ENCODE measurements at regions not wholly inside any gene's neighbourhood (a gene's known extent, or its start where the extent isn't known, plus 50 kb on each side); places are given as distances from the start of the nearest gene placed in this dataset.

DNA sequence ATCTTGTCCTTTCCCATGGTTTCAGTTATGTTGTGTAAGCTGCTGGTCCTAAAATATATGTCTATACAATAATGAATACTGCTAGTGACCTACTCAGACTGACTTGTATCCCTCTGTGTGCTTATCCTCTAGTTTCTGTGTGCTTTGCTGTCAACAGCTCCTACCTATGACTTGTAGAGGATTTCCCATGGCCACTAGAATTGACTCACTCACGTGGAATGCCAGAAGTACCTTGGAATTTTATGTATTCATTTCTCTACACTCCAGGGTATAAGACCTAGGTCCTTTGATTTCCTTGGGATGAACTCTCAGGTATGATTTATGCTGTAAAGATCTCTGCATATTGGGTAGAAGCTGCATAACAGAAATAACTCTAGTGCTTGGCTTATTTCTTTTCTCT, 279.9 kb upstream of the SLIT2 start:
- H3K27me3 ChIP-seq (ENCODE audit: control insufficient read depth in 1 of 2, insufficient read depth in 2 of 2, low read length in 2 of 2) = no peaks in the 10 kb centered on the region
- no peak overlapping the region for H3K9ac ChIP-seq (ENCODE audit: low read length)
- no peak overlapping the region for H3K27ac ChIP-seq (ENCODE audit: low read depth, low read length)
- no peak overlapping the region for H3K4me3 ChIP-seq (ENCODE audit: low read depth in 1 of 2, low read length in 2 of 2)
- no peaks in the 10 kb centered on the region for H3K36me3 ChIP-seq (ENCODE audit: insufficient read depth, low read length)
- no peaks in the 10 kb centered on the region for H3K4me1 ChIP-seq (ENCODE audit: insufficient read depth, low read length)
- H3K9me3 ChIP-seq (ENCODE audit: low read length) = no peaks in the 10 kb centered on the region

DNA sequence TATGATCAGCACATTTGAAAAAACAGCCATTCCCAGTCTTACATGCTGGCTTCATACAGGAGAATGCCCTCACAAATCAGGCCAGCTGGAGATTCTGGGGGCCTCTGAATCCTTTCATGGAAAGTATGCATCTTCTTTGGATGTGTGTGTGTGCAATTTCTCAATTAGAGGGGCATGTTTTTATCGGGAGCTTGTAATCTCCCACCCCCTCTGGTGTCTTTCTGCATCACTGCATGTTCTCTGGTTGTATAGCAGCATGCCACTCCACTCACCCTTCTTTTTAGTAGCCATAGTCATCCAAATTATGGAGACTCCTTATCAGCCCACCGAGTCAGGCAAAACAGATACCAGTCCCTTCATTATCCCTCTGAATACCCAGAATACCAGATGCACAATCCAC, 282.2 kb upstream of the SLIT2 start:
- no peaks in the 10 kb centered on the region for H3K27me3 ChIP-seq (ENCODE audit: control insufficient read depth in 1 of 2, insufficient read depth in 2 of 2, low read length in 2 of 2)
- H3K27ac ChIP-seq (ENCODE audit: low read depth, low read length) = no peak overlapping the region
- no peak overlapping the region for H3K9ac ChIP-seq (ENCODE audit: low read length)
- no peaks in the 10 kb centered on the region for H3K9me3 ChIP-seq (ENCODE audit: low read length)
- H3K4me3 ChIP-seq (ENCODE audit: low read depth in 1 of 2, low read length in 2 of 2) = no peak overlapping the region
- H3K36me3 ChIP-seq (ENCODE audit: insufficient read depth, low read length) = no peaks in the 10 kb centered on the region
- H3K4me1 ChIP-seq (ENCODE audit: insufficient read depth, low read length) = no peaks in the 10 kb centered on the region

DNA sequence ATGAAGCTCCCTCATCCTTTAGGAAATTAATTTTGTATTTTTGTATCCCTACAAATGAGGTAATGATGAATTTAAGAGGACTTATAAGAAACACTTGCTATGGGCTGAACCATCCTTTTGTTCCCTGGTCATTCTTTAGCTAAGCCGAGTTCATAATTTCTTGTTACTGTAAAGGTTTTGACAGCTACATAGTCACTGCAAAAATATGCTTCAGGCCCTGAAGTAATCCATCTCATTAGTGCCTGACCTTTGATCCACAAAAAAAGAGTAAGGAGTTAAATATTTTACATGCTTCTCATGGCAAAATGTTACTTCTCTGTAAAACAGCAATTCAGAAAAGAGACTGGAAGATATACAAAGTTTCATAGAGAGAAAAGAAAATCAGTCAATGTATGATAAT, 290.6 kb upstream of the SLIT2 start:
- Histone ChIP-seq H3K4me1 (ENCODE audit: insufficient read depth, low read length) (no peaks in the 10 kb centered on the region), H3K9me3 (ENCODE audit: low read length) (no peaks in the 10 kb centered on the region), H3K36me3 (ENCODE audit: insufficient read depth, low read length) (no peaks in the 10 kb centered on the region), H3K27me3 (ENCODE audit: control insufficient read depth in 1 of 2, insufficient read depth in 2 of 2, low read length in 2 of 2) (no peaks in the 10 kb centered on the region), H3K9ac (ENCODE audit: low read length) (no peak overlapping the region), H3K4me3 (ENCODE audit: low read depth in 1 of 2, low read length in 2 of 2) (no peak overlapping the region), H3K27ac (ENCODE audit: low read depth, low read length) (no peak overlapping the region)

DNA sequence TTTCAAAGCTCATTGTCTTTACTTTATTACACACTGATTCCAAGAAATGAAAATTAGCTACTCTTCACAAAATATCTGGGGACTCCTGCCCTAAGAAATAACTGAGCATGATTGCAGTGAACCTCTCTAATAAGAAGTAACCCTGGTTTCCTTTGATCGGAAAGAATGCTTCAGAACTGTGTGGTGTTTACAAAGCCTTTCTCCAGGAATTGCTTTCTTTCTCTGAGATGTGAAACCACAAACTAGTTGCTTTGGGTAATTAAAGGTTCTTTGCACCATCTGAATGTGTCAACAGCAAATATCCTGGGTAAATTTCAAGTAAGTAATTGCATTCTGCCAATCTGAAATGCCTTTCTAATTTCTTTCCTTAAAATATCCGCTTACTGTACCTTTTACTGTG, 292.9 kb upstream of the SLIT2 start:
- Histone ChIP-seq H3K36me3 (ENCODE audit: insufficient read depth, low read length) (no peaks in the 10 kb centered on the region), H3K27me3 (ENCODE audit: control insufficient read depth in 1 of 2, insufficient read depth in 2 of 2, low read length in 2 of 2) (no peaks in the 10 kb centered on the region), H3K9me3 (ENCODE audit: low read length) (no peaks in the 10 kb centered on the region), H3K27ac (ENCODE audit: low read depth, low read length) (no peak overlapping the region), H3K4me1 (ENCODE audit: insufficient read depth, low read length) (no peaks in the 10 kb centered on the region), H3K9ac (ENCODE audit: low read length) (no peak overlapping the region), H3K4me3 (ENCODE audit: low read depth in 1 of 2, low read length in 2 of 2) (no peak overlapping the region)

DNA sequence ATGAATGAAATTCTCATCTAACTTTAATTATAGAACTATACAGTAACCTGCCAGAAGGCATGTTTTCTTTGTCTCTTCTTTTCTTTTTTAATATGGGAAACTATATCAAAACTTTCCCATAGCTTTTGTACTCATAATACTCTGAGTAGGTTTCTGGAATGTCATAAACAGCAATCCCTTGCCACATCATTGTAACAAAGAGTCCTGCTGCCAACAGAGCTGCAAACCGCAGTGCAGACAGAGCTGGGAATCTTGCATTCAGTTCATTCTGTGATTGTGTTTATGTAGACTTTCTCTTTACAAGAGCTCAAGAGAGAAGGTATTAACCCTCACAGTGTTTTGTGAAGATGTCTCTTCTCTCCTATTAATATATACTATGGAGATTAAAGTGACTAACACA, 304.4 kb upstream of the SLIT2 start:
- Histone ChIP-seq H3K27me3 (ENCODE audit: control insufficient read depth in 1 of 2, insufficient read depth in 2 of 2, low read length in 2 of 2) (no peaks in the 10 kb centered on the region), H3K4me1 (ENCODE audit: insufficient read depth, low read length) (peaks cover 3% of the 10 kb centered on the region), H3K36me3 (ENCODE audit: insufficient read depth, low read length) (no peaks in the 10 kb centered on the region), H3K27ac (ENCODE audit: low read depth, low read length) (no peak overlapping the region), H3K9ac (ENCODE audit: low read length) (no peak overlapping the region), H3K4me3 (ENCODE audit: low read depth in 1 of 2, low read length in 2 of 2) (no peak overlapping the region), H3K9me3 (ENCODE audit: low read length) (no peaks in the 10 kb centered on the region)

DNA sequence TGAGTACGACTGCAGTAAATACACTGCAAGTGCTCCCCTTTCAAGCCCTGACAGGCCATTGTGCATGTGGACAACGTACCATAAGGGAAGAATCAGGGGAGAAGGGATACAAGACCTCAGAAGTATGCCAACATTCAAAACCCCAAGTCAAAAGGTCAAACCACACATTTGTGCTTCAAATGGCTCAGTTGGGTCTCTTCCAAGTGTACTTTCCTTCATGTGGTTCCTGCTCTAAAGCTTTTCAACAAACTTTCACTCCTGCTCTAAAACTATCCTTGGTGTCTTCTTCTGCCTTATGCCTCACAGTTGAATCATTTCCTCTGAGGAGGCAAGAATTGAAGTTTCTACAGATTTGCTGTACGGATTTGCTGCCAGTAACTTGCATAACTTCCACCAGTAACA, 305.7 kb upstream of the SLIT2 start:
- Histone ChIP-seq H3K27ac (ENCODE audit: low read depth, low read length) (no peak overlapping the region), H3K9ac (ENCODE audit: low read length) (no peak overlapping the region), H3K36me3 (ENCODE audit: insufficient read depth, low read length) (no peaks in the 10 kb centered on the region), H3K4me3 (ENCODE audit: low read depth in 1 of 2, low read length in 2 of 2) (no peak overlapping the region), H3K4me1 (ENCODE audit: insufficient read depth, low read length) (peaks cover 3% of the 10 kb centered on the region), H3K9me3 (ENCODE audit: low read length) (no peaks in the 10 kb centered on the region), H3K27me3 (ENCODE audit: control insufficient read depth in 1 of 2, insufficient read depth in 2 of 2, low read length in 2 of 2) (no peaks in the 10 kb centered on the region)

DNA sequence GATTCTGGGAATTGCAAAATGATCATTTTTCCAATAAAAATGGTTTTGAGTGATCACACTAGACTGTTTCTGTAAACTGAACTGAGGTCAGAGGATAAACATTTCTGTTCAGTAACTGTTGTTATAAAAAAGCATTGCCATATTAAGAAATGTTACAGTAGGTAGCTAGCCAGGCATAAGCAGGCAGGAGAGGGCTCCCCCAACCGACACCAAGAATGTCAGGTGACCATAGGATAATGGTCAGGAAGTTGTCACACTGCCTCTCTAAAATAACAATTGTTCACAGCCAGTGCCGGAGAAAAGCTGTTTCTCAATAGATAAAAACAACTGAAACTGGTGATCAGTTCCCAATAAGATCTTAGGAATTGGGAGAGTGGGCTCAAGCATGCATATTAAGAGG, 306.2 kb upstream of the SLIT2 start:
- no peaks in the 10 kb centered on the region for H3K27me3 ChIP-seq (ENCODE audit: control insufficient read depth in 1 of 2, insufficient read depth in 2 of 2, low read length in 2 of 2)
- no peaks in the 10 kb centered on the region for H3K36me3 ChIP-seq (ENCODE audit: insufficient read depth, low read length)
- peaks cover 3% of the 10 kb centered on the region for H3K4me1 ChIP-seq (ENCODE audit: insufficient read depth, low read length)
- H3K4me3 ChIP-seq (ENCODE audit: low read depth in 1 of 2, low read length in 2 of 2) = no peak overlapping the region
- no peak overlapping the region for H3K9ac ChIP-seq (ENCODE audit: low read length)
- no peaks in the 10 kb centered on the region for H3K9me3 ChIP-seq (ENCODE audit: low read length)
- no peak overlapping the region for H3K27ac ChIP-seq (ENCODE audit: low read depth, low read length)

DNA sequence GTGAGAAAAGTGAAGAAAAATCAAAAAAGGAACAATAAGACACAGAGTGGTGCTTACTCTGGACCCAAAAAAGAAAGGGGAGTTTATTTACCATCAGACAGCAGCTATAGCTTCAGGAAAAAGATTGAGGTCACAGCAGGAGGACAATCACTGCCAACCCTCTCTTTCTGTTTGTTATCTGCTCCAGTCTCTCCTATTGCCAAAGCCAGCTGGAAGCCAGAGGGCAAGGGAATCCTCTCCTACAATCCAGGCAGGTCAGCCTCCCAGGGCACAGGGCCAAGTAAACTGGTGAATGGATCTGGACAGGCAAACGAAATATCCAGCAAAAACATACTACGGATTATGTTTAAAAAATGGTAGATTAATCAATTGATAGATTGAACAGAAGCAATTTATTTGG, 306.9 kb upstream of the SLIT2 start:
- Histone ChIP-seq H3K4me3 (ENCODE audit: low read depth in 1 of 2, low read length in 2 of 2) (no peak overlapping the region), H3K27ac (ENCODE audit: low read depth, low read length) (no peak overlapping the region), H3K36me3 (ENCODE audit: insufficient read depth, low read length) (no peaks in the 10 kb centered on the region), H3K9me3 (ENCODE audit: low read length) (no peaks in the 10 kb centered on the region), H3K27me3 (ENCODE audit: control insufficient read depth in 1 of 2, insufficient read depth in 2 of 2, low read length in 2 of 2) (no peaks in the 10 kb centered on the region), H3K9ac (ENCODE audit: low read length) (no peak overlapping the region), H3K4me1 (ENCODE audit: insufficient read depth, low read length) (peaks cover 3% of the 10 kb centered on the region)

DNA sequence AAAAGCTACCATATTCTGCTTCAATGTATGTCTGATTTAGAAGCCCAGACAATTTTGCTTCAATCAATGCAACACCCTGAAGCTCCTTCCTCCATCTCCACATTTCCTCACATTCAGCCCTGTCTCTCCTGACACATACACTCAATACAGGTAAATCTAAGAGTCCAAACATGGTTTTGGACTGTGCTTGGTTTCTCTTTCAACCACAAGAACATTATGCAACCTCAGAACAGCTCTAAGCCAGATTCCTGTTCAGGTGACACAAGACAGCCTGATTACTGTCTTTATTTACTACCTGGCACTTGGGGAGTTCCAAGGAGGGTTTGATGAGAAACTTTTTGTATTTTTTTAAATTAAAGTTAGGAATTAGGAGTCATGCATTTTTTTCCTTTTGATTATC, 307.5 kb upstream of the SLIT2 start:
- Histone ChIP-seq H3K36me3 (ENCODE audit: insufficient read depth, low read length) (no peaks in the 10 kb centered on the region), H3K27me3 (ENCODE audit: control insufficient read depth in 1 of 2, insufficient read depth in 2 of 2, low read length in 2 of 2) (no peaks in the 10 kb centered on the region), H3K27ac (ENCODE audit: low read depth, low read length) (no peak overlapping the region), H3K9me3 (ENCODE audit: low read length) (no peaks in the 10 kb centered on the region), H3K9ac (ENCODE audit: low read length) (no peak overlapping the region), H3K4me1 (ENCODE audit: insufficient read depth, low read length) (peaks cover 3% of the 10 kb centered on the region), H3K4me3 (ENCODE audit: low read depth in 1 of 2, low read length in 2 of 2) (no peak overlapping the region)

DNA sequence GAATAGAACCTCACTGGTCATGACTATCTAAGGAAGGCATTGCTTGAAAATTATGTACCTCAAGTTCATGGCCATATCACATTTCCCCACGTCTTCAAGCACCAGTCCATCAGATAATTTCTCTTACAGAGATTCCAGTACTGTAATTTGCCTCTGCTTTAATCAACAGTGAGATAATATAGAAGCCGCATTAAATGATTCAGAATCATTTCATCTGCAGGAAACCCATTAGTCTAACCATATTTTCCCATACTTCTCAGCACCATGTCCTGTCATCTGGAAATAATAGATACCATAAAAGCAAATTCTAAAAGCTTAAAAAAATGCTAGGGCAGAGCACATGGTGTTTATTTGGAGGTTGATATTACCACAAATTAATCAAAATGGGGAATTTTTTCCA, 310.3 kb upstream of the SLIT2 start:
- Histone ChIP-seq H3K4me3 (ENCODE audit: low read depth in 1 of 2, low read length in 2 of 2) (no peak overlapping the region), H3K27ac (ENCODE audit: low read depth, low read length) (no peak overlapping the region), H3K4me1 (ENCODE audit: insufficient read depth, low read length) (peaks cover 3% of the 10 kb centered on the region), H3K36me3 (ENCODE audit: insufficient read depth, low read length) (no peaks in the 10 kb centered on the region), H3K9ac (ENCODE audit: low read length) (no peak overlapping the region), H3K9me3 (ENCODE audit: low read length) (no peaks in the 10 kb centered on the region), H3K27me3 (ENCODE audit: control insufficient read depth in 1 of 2, insufficient read depth in 2 of 2, low read length in 2 of 2) (no peaks in the 10 kb centered on the region)

DNA sequence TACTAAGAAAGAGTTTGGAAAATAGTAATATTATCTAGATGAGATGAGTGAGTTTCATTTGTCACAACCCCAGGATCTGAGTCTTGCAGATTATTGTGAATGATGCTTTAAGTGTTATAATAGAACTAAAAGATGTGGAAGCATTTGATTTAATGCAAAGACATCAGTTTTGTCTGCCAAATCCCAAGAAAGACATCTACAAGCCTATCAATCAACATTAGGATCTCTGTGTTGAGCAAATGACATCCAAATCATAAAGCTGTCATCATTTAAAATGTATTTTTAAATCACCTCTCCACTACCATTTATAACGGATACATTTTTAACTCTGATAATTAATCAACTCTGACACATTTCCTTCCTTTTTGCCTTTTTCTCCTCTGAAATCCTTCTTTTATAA, 310.8 kb upstream of the SLIT2 start:
- no peak overlapping the region for H3K27ac ChIP-seq (ENCODE audit: low read depth, low read length)
- no peak overlapping the region for H3K4me3 ChIP-seq (ENCODE audit: low read depth in 1 of 2, low read length in 2 of 2)
- H3K4me1 ChIP-seq (ENCODE audit: insufficient read depth, low read length) = peaks cover 3% of the 10 kb centered on the region
- H3K9ac ChIP-seq (ENCODE audit: low read length) = no peak overlapping the region
- H3K36me3 ChIP-seq (ENCODE audit: insufficient read depth, low read length) = no peaks in the 10 kb centered on the region
- H3K9me3 ChIP-seq (ENCODE audit: low read length) = no peaks in the 10 kb centered on the region
- H3K27me3 ChIP-seq (ENCODE audit: control insufficient read depth in 1 of 2, insufficient read depth in 2 of 2, low read length in 2 of 2) = no peaks in the 10 kb centered on the region

DNA sequence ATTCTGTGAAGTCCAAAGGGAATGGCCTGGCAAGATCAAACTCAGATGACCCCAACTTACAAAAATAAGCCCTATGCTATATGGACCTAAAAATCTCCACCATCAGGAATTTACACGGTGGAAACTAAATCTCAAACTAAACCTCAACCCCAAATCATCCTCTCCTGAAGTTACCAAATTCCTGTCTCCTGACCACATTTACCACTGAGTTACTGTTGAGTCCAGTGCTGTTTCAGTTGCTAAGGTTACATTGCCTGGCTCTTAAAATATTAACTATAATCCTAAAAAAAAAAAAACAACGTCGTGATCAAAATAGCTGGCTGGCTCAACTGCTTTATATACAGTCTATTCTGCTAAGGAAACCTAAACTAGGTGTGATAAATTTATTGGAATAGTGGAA, 315.2 kb upstream of the SLIT2 start:
- Histone ChIP-seq H3K36me3 (ENCODE audit: insufficient read depth, low read length) (no peaks in the 10 kb centered on the region), H3K4me1 (ENCODE audit: insufficient read depth, low read length) (no peaks in the 10 kb centered on the region), H3K9ac (ENCODE audit: low read length) (no peak overlapping the region), H3K4me3 (ENCODE audit: low read depth in 1 of 2, low read length in 2 of 2) (no peak overlapping the region), H3K27me3 (ENCODE audit: control insufficient read depth in 1 of 2, insufficient read depth in 2 of 2, low read length in 2 of 2) (no peaks in the 10 kb centered on the region), H3K9me3 (ENCODE audit: low read length) (no peaks in the 10 kb centered on the region), H3K27ac (ENCODE audit: low read depth, low read length) (no peak overlapping the region)
